HG03432 (cell line): ENCODE measurements at regions not wholly inside any gene's neighbourhood (a gene's known extent, or its start where the extent isn't known, plus 50 kb on each side); places are given as distances from the start of the nearest gene placed in this dataset.

Experiments
- ATAC-seq: cut with Tn5 transposase; IDR thresholded peaks from one replicate; pipeline ENCODE4 v1.9.1; 2021; ENCODE audit warnings: mild to moderate bottlenecking, moderate library complexity; ENCODE audit not compliant: unreplicated experiment

- no peak for ATAC-seq
Observed at GRCh38 chr14:41418851-41419250, 187.8 kb upstream of the LRFN5 start.

GRCh38 chr14:41409806-41410205, 196.9 kb upstream of the LRFN5 start:
- ATAC-seq, result no peak

- no peak for ATAC-seq
Observed at GRCh38 chr14:41404126-41404525, 202.6 kb upstream of the LRFN5 start.

- no peak for ATAC-seq
Observed at GRCh38 chr14:41403360-41403759, 203.3 kb upstream of the LRFN5 start.

- no peak for ATAC-seq
Observed at GRCh38 chr14:41397926-41398325, 208.8 kb upstream of the LRFN5 start.

GRCh38 chr14:41393512-41393911, 213.2 kb upstream of the LRFN5 start:
- ATAC-seq, result no peak

GRCh38 chr14:41392226-41392625, 214.4 kb upstream of the LRFN5 start:
- no peak for ATAC-seq

GRCh38 chr14:41389355-41389754, 217.3 kb upstream of the LRFN5 start:
- ATAC-seq, result no peak

- no peak for ATAC-seq
Observed at GRCh38 chr14:41385797-41386196, 220.9 kb upstream of the LRFN5 start.

GRCh38 chr14:41380017-41380416, 226.7 kb upstream of the LRFN5 start:
- ATAC-seq, result no peak

GRCh38 chr14:41378526-41378925, 228.2 kb upstream of the LRFN5 start:
- no peak for ATAC-seq

GRCh38 chr14:41377932-41378331, 228.7 kb upstream of the LRFN5 start:
- no peak for ATAC-seq

GRCh38 chr14:41374092-41374491, 232.6 kb upstream of the LRFN5 start:
- ATAC-seq, result no peak

- no peak for ATAC-seq
Observed at GRCh38 chr14:41362139-41362538, 244.5 kb upstream of the LRFN5 start.

GRCh38 chr14:41360126-41360525, 246.6 kb upstream of the LRFN5 start:
- ATAC-seq, result no peak

- ATAC-seq, result no peak
Observed at GRCh38 chr14:41355866-41356265, 250.8 kb upstream of the LRFN5 start.

GRCh38 chr14:41350476-41350875, 256.2 kb upstream of the LRFN5 start:
- no peak for ATAC-seq

GRCh38 chr14:41349289-41349910, 257.3 kb upstream of the LRFN5 start:
- no peak for ATAC-seq

- ATAC-seq, result no peak
Observed at GRCh38 chr14:41343857-41344256, 262.8 kb upstream of the LRFN5 start.

GRCh38 chr14:41313196-41313595, 293.5 kb upstream of the LRFN5 start:
- no peak for ATAC-seq

GRCh38 chr14:41303506-41303905, 303.2 kb upstream of the LRFN5 start:
- ATAC-seq, result no peak

- ATAC-seq, result no peak
Observed at GRCh38 chr14:41302776-41303175, 303.9 kb upstream of the LRFN5 start.

GRCh38 chr14:41299924-41300323, 306.8 kb upstream of the LRFN5 start:
- no peak for ATAC-seq
